ENCODE measurements at regions not wholly inside any gene's neighbourhood (a gene's known extent, or its start where the extent isn't known, plus 50 kb on each side); places are given as distances from the start of the nearest gene placed in this dataset.
"Not testable (repeated sequence)": the region's sequence is repeated elsewhere in the genome, so short reads cannot be mapped to it uniquely, and the experiment has no call there.

DNA sequence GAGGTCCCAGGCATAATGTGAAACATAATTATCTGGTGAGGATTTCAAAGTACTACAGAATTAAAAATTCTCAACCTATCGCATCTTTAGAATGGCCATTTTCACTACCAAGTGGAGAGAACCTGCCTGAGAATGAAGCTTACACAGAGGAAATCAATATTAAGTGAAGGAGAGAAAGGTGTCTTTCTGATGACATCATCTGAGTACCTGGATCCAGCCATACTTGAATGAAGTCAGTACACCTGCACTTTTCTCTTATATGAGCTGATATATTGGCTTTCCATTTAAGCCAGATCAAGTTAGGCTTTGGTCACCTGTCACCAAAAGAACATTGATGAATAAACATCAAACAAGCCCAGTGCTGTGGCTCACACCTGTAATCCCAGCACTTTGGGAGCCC lies 118.9 kb upstream of the MED14 start:
- no peak overlapping the region for H3K27ac ChIP-seq
- H3K4me1 ChIP-seq = no peaks in the 10 kb centered on the region
- POLR2A ChIA-PET = no interaction called here
- CTCF ChIA-PET = interaction anchor here (0.5 kb wide), 1 partner anchor 38 kb away, joined by 3 read pairs; no protein-coding TSS in a partner anchor
- TF ChIP-seq KDM5A (IDR thresholded peaks at IDR 0.05) (no peak), MAFK (IDR thresholded peaks at IDR 0.05; ENCODE audit: partially characterized antibody) (no peak), HOXB13 (CRISPR knock-in tag; IDR thresholded peaks at IDR 0.05; ENCODE audit: low read depth) (no peak), POLR2A (IDR thresholded peaks at IDR 0.05; ENCODE audit: low read length) (no peak), CBX2 (IDR thresholded peaks at IDR 0.05; ENCODE audit: borderline replicate concordance, low read depth) (no peak), POLR2AphosphoS2 (conservative IDR thresholded peaks at IDR 0.05; ENCODE audit: low read length) (no peak), FOXS1 (CRISPR knock-in tag; IDR thresholded peaks at IDR 0.05) (no peak), GATA3 (IDR thresholded peaks at IDR 0.05; ENCODE audit: borderline replicate concordance) (no peak), EHMT2 (IDR thresholded peaks at IDR 0.05; ENCODE audit: low read depth) (no peak), ZC3H11A (IDR thresholded peaks at IDR 0.05) (no peak), HOXA7 (CRISPR knock-in tag; IDR thresholded peaks at IDR 0.05) (no peak)
- TF ChIP-seq, protein P1, sequence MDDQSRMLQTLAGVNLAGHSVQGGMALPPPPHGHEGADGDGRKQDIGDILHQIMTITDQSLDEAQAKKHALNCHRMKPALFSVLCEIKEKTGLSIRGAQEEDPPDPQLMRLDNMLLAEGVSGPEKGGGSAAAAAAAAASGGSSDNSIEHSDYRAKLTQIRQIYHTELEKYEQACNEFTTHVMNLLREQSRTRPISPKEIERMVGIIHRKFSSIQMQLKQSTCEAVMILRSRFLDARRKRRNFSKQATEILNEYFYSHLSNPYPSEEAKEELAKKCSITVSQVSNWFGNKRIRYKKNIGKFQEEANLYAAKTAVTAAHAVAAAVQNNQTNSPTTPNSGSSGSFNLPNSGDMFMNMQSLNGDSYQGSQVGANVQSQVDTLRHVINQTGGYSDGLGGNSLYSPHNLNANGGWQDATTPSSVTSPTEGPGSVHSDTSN (IDR thresholded peaks at IDR 0.05) = no peak
- TF ChIP-seq, protein P2, sequence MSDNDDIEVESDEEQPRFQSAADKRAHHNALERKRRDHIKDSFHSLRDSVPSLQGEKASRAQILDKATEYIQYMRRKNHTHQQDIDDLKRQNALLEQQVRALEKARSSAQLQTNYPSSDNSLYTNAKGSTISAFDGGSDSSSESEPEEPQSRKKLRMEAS (IDR thresholded peaks at IDR 0.05) = no peak
- TF ChIP-seq, protein P3, sequence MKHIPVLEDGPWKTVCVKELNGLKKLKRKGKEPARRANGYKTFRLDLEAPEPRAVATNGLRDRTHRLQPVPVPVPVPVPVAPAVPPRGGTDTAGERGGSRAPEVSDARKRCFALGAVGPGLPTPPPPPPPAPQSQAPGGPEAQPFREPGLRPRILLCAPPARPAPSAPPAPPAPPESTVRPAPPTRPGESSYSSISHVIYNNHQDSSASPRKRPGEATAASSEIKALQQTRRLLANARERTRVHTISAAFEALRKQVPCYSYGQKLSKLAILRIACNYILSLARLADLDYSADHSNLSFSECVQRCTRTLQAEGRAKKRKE (CRISPR knock-in tag; IDR thresholded peaks at IDR 0.05; ENCODE audit: low read depth) = no peak
- ATAC-seq (no peak), FAIRE-seq (no peak), DNase-seq (ENCODE audit: low read depth in 1 of 2, low spot score in 1 of 2) (no peak)
- H3K9me3 ChIP-seq = no peaks in the 10 kb centered on the region
- H3K4me3 ChIP-seq = no peak overlapping the region
- 86% methylated on average over 1 of the region's 1 CpG for WGBS (ENCODE audit: missing lambda C conversion rate)
- H3K4me2 ChIP-seq = no peak overlapping the region

DNA sequence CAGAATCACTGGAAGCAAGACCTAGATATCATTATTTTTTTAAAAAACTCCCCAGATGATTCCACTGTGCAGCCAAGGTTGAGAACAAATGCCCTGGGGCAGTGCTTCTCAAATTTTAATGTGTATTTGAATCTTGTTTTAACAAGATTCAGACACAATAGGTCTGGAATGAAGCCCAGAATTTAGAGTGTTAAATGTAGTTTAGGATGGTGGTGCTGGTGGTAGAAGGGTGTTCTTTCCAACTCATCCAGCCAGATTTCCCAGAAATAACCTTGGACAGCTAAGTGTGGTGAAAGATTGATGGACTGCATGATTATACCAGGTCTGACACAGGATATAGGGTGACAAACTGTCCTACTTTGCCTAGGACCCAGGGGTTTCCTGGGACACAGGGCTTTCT lies 120.1 kb upstream of the MED14 start:
- no peak for ATAC-seq
- DNase-seq (ENCODE audit: low read depth in 1 of 2, low spot score in 1 of 2) = no peak
- no peak overlapping the region for H3K27ac ChIP-seq
- H3K4me3 ChIP-seq = no peak overlapping the region
- H3K9me3 ChIP-seq = no peaks in the 10 kb centered on the region
- no peak for FAIRE-seq
- POLR2A ChIA-PET = no interaction called here
- no peaks in the 10 kb centered on the region for H3K4me1 ChIP-seq
- no peak overlapping the region for H3K4me2 ChIP-seq
- TF ChIP-seq BHLHE40 (IDR thresholded peaks at IDR 0.05; ENCODE audit: low read depth, low read length) = no peak
- CTCF ChIA-PET = no interaction called here

DNA sequence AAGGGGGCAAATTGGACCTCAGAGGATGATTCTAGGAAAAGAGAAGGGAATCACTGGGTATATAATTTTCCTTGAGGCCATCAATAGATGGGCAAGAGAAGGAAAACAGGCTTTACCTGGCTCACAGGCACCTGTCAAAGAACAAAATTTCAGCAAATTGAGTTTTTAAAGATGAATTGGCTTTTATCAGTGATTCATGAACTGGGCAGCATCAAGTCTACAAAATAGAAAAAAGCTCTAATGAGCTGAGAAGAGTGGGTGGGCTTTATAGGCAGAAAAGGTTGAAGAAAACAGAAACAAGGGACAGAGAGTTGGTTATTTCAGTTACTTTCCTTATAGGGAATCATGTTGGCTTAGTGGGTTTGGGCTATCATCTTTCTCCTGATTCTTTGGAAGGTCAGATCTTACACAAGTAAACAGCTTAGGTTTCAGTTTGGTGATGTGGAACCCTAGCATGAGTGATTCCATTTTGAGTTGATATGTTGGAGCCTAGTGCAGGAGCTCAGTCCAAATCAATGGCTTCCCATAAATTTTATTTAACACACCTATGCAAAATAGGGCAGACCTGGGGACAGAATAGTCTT lies 120.7 kb upstream of the MED14 start:
- Histone ChIP-seq H3K4me1 (no peaks in the 10 kb centered on the region), H3K9me3 (no peaks in the 10 kb centered on the region), H3K4me2 (no peak overlapping the region), H3K27ac (no peak overlapping the region), H3K4me3 (no peak overlapping the region)
- ChIA-PET CTCF (no interaction called here), POLR2A (no interaction called here)
- FAIRE-seq (no peak), ATAC-seq (no peak), DNase-seq (ENCODE audit: low read depth in 1 of 2, low spot score in 1 of 2) (no peak)
- TF ChIP-seq EP300 (IDR thresholded peaks at IDR 0.05) (no peak), PHF8 (IDR thresholded peaks at IDR 0.05; ENCODE audit: borderline replicate concordance, low read depth) (no peak), BHLHE40 (IDR thresholded peaks at IDR 0.05; ENCODE audit: low read depth, low read length) (no peak), ZSCAN20 (CRISPR knock-in tag; IDR thresholded peaks at IDR 0.05) (no peak), GATA3 (IDR thresholded peaks at IDR 0.05; ENCODE audit: borderline replicate concordance) (no peak), ZNF302 (CRISPR knock-in tag; IDR thresholded peaks at IDR 0.05) (no peak)
- TF ChIP-seq, protein P1 (IDR thresholded peaks at IDR 0.05) = no peak

DNA sequence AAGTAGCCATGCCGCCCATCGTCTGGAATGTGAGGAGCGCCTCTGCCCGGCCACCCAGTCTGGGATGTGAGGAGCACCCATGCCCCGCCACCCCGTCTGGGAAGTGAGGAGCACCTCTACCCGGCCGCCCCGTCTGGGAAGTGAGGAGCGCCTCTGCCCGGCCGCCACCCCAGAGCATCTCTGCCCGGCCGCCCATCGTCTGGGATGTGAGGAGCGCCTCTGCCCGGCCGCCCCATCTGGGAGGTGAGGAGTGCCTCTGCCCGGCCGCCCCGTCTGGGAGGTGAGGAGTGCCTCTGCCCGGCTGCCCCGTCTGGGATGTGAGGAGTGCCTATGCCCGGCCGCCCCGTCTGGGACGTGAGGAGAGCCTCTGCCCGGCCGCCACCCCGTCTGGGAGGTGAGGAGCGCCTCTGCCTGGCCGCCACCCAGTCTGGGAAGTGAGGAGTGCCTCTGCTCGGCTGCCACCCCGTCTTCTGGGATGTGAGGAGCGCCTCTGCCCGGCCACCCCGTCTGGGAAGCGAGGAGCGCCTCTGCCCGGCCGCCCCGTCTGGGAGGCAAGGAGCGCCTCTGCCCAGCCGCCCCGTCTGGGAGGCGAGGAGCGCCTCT lies 126.7 kb upstream of the MED14 start:
- ATAC-seq; DNase-seq (ENCODE audit: low read depth in 1 of 2, low spot score in 1 of 2); POLR2A ChIA-PET; FAIRE-seq; H3K4me3 ChIP-seq; H3K4me1 ChIP-seq; H3K27ac ChIP-seq; H3K4me2 ChIP-seq; H3K9me3 ChIP-seq; CTCF ChIA-PET: not testable (repeated sequence)
- WGBS (ENCODE audit: missing lambda C conversion rate) = 91% methylated on average over 4 of the region's 47 CpGs

DNA sequence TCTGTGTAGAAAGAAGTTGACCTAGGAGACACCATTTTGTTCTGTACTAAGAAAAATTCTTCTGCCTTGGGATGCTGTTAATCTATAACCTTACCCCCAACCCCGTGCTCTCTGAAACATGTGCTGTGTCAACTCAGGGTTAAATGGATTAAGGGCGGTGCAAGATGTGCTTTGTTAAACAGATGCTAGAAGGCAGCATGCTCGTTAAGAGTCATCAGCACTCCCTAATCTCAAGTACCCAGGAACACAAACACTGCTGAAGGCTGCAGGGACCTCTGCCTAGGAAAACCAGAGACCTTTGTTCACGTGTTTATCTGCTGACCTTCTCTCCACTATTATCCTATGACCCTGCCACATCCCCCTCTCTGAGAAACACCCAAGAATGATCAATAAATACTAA lies 127.9 kb upstream of the MED14 start:
- H3K9me3 ChIP-seq; FAIRE-seq; H3K4me2 ChIP-seq; H3K4me3 ChIP-seq; ATAC-seq; CTCF ChIA-PET; DNase-seq (ENCODE audit: low read depth in 1 of 2, low spot score in 1 of 2); POLR2A ChIA-PET; H3K27ac ChIP-seq: not testable (repeated sequence)
- WGBS (ENCODE audit: missing lambda C conversion rate) = 13% methylated on average over 3 of the region's 4 CpGs
- H3K4me1 ChIP-seq = peaks cover 14% of the 10 kb centered on the region

All from A549 (cell line).